ENCODE measurements at regions not wholly inside any gene's neighbourhood (a gene's known extent, or its start where the extent isn't known, plus 50 kb on each side); places are given as distances from the start of the nearest gene placed in this dataset.

DNA sequence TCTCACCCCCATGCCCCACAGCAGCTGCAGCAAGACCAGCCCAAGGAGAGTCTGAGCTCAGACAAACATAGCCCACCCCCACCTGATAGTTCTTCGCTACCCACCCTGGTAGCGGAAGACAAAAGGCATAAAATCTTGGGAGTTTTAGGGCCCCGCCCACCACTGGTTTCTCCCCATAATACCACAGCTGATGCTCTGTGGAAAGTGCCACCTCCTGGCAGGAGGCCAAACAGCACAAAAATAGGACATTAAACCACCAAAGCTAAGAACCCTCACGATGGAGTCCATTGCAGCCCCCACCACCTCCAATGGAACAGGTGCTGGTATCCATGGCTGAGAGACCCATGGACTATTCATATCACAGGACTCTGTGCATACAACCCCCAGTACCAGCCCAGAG, 226.7 kb downstream of the SNCA start:
- Histone ChIP-seq H3K4me2 (ENCODE audit: low read depth, low read length) (no peak overlapping the region), H3K79me2 (ENCODE audit: low read length) (no peaks in the 10 kb centered on the region), H3K27me3 (replicated peaks; ENCODE audit: insufficient read depth, low read length) (no peaks in the 10 kb centered on the region), H3F3A (ENCODE audit: insufficient read depth, low read length) (no peaks in the 10 kb centered on the region), H2AFZ (ENCODE audit: low read length) (no peak overlapping the region), H3K9me2 (replicated peaks; ENCODE audit: insufficient read depth, low read length) (no peaks in the 10 kb centered on the region), H4K20me1 (ENCODE audit: insufficient read depth, low read length) (no peaks in the 10 kb centered on the region), H3K4me3 (ENCODE audit: low read length) (no peak overlapping the region), H3K36me3 (replicated peaks; ENCODE audit: insufficient read depth, low read length) (no peaks in the 10 kb centered on the region), H3K9ac (ENCODE audit: low read length) (no peak overlapping the region), H3K4me1 (ENCODE audit: low read length) (no peaks in the 10 kb centered on the region), H3K9me3 (replicated peaks; ENCODE audit: insufficient read depth, low read length) (no peaks in the 10 kb centered on the region), H3K27ac (ENCODE audit: low read length) (no peak overlapping the region)
- TF ChIP-seq EZH2phosphoT487 (IDR thresholded peaks at IDR 0.05; ENCODE audit: low read length) (no peak), EZH2 (optimal IDR thresholded peaks at IDR 0.05; ENCODE audit: low read depth, low read length) (no peak)
- TF ChIP-seq, protein P1, sequence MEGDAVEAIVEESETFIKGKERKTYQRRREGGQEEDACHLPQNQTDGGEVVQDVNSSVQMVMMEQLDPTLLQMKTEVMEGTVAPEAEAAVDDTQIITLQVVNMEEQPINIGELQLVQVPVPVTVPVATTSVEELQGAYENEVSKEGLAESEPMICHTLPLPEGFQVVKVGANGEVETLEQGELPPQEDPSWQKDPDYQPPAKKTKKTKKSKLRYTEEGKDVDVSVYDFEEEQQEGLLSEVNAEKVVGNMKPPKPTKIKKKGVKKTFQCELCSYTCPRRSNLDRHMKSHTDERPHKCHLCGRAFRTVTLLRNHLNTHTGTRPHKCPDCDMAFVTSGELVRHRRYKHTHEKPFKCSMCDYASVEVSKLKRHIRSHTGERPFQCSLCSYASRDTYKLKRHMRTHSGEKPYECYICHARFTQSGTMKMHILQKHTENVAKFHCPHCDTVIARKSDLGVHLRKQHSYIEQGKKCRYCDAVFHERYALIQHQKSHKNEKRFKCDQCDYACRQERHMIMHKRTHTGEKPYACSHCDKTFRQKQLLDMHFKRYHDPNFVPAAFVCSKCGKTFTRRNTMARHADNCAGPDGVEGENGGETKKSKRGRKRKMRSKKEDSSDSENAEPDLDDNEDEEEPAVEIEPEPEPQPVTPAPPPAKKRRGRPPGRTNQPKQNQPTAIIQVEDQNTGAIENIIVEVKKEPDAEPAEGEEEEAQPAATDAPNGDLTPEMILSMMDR (IDR thresholded peaks at IDR 0.05; ENCODE audit: low read length): no peak
- DNase-seq: no peak

GRCh38 chr4:89609756-89610155, 227.2 kb downstream of the SNCA start:
- H3K36me3 ChIP-seq (replicated peaks; ENCODE audit: insufficient read depth, low read length): no peaks in the 10 kb centered on the region
- H3K27ac ChIP-seq (ENCODE audit: low read length): no peak overlapping the region
- no peaks in the 10 kb centered on the region for H3F3A ChIP-seq (ENCODE audit: insufficient read depth, low read length)
- H3K4me1 ChIP-seq (ENCODE audit: low read length): no peaks in the 10 kb centered on the region
- no peaks in the 10 kb centered on the region for H3K9me3 ChIP-seq (replicated peaks; ENCODE audit: insufficient read depth, low read length)
- DNase-seq: no peak
- no peak for TF ChIP-seq EZH2 (optimal IDR thresholded peaks at IDR 0.05; ENCODE audit: low read depth, low read length)
- TF ChIP-seq EZH2phosphoT487 (IDR thresholded peaks at IDR 0.05; ENCODE audit: low read length): no peak
- TF ChIP-seq, protein P1 (IDR thresholded peaks at IDR 0.05; ENCODE audit: low read length): no peak
- no peaks in the 10 kb centered on the region for H3K27me3 ChIP-seq (replicated peaks; ENCODE audit: insufficient read depth, low read length)
- no peaks in the 10 kb centered on the region for H4K20me1 ChIP-seq (ENCODE audit: insufficient read depth, low read length)
- no peak overlapping the region for H2AFZ ChIP-seq (ENCODE audit: low read length)
- H3K79me2 ChIP-seq (ENCODE audit: low read length): no peaks in the 10 kb centered on the region
- H3K4me3 ChIP-seq (ENCODE audit: low read length): no peak overlapping the region
- no peaks in the 10 kb centered on the region for H3K9me2 ChIP-seq (replicated peaks; ENCODE audit: insufficient read depth, low read length)
- H3K4me2 ChIP-seq (ENCODE audit: low read depth, low read length): no peak overlapping the region
- H3K9ac ChIP-seq (ENCODE audit: low read length): no peak overlapping the region

- TF ChIP-seq EZH2 (optimal IDR thresholded peaks at IDR 0.05; ENCODE audit: low read depth, low read length): no peak
- no peak for TF ChIP-seq EZH2phosphoT487 (IDR thresholded peaks at IDR 0.05; ENCODE audit: low read length)
- TF ChIP-seq, protein P1 (IDR thresholded peaks at IDR 0.05; ENCODE audit: low read length): no peak
Observed at GRCh38 chr4:89604951-89605350, 232.0 kb downstream of the SNCA start.

More at GRCh38 chr4:89604951-89605350, 232.0 kb downstream of the SNCA start:
- Histone ChIP-seq H3K79me2 (ENCODE audit: low read length) (no peaks in the 10 kb centered on the region), H3K27ac (ENCODE audit: low read length) (no peak overlapping the region), H3K9me3 (replicated peaks; ENCODE audit: insufficient read depth, low read length) (no peaks in the 10 kb centered on the region), H3K4me2 (ENCODE audit: low read depth, low read length) (no peak overlapping the region), H4K20me1 (ENCODE audit: insufficient read depth, low read length) (no peaks in the 10 kb centered on the region), H3K9ac (ENCODE audit: low read length) (no peak overlapping the region), H3F3A (ENCODE audit: insufficient read depth, low read length) (no peaks in the 10 kb centered on the region), H3K27me3 (replicated peaks; ENCODE audit: insufficient read depth, low read length) (no peaks in the 10 kb centered on the region), H3K4me1 (ENCODE audit: low read length) (no peaks in the 10 kb centered on the region), H3K36me3 (replicated peaks; ENCODE audit: insufficient read depth, low read length) (no peaks in the 10 kb centered on the region), H3K4me3 (ENCODE audit: low read length) (no peak overlapping the region), H2AFZ (ENCODE audit: low read length) (no peak overlapping the region), H3K9me2 (replicated peaks; ENCODE audit: insufficient read depth, low read length) (no peaks in the 10 kb centered on the region)
- DNase-seq: no peak

Measured in MM.1S (cell line).